Heart left ventricle (tissue), 13 donors: ENCODE measurements at regions not wholly inside any gene's neighbourhood (a gene's known extent, or its start where the extent isn't known, plus 50 kb on each side); places are given as distances from the start of the nearest gene placed in this dataset.

Experiments used
- POLR2A ChIP-seq, 2 donors: fragments of 450-650 bp; IDR thresholded peaks; one replicate each; pipeline ENCODE4 v1.6.1; 2017; ENCODE audit warnings: antibody characterized with exemption in 2 of 2, mild to moderate bottlenecking in 2 of 2, moderate library complexity in 2 of 2
- TF ChIP-seq, protein P1 (sequence below), 12 donors: fragments of 200-600 bp; sonication (generic) in 4 of 12; IDR thresholded peaks; one replicate each; pipeline versions ENCODE4 v1.5.0 to v1.8.0; 2018 to 2022; ENCODE audit warnings: antibody characterized with exemption in 12 of 12, mild to moderate bottlenecking in 5 of 12
- donor health status: ischemic (EF 13 %, LVEDD 7.1; RV severe dilation, severe dysfunction).
- donor health status: DM: no; HTN: yes; CAD: no.
- donor health status: DM: no; HTN: no; CAD: no.
- donor health status: ischemic (EF 25% LVEDD 6.9; RV normal size, moderate dysfunction).
- donor health status: ischemic (EF 25% LVEDD 5.7; RV mildly dilated, moderate dysfunction).
- donor health status: ischemic (EF 35%, LVEDD 5.7; RV mildly dilated, moderate dysfunction).
- donor health status: nonischemic (EF 11% LVEDD 7.7; RV severe dilation, severe dysfunction).
- donor health status: DM: yes; HTN: yes; CAD: no.
- donor health status: PGD.
- donor health status: ischemic (EF 29% LVEDD 5.4; RV normal size, mild dysfunction).
- donor health status: nonischemic (EF 23%, LVEDD 6.1; RV moderate dilation, normal function).

- TF ChIP-seq POLR2A (IDR thresholded peaks at IDR 0.05): no peak
- TF ChIP-seq, protein P1, sequence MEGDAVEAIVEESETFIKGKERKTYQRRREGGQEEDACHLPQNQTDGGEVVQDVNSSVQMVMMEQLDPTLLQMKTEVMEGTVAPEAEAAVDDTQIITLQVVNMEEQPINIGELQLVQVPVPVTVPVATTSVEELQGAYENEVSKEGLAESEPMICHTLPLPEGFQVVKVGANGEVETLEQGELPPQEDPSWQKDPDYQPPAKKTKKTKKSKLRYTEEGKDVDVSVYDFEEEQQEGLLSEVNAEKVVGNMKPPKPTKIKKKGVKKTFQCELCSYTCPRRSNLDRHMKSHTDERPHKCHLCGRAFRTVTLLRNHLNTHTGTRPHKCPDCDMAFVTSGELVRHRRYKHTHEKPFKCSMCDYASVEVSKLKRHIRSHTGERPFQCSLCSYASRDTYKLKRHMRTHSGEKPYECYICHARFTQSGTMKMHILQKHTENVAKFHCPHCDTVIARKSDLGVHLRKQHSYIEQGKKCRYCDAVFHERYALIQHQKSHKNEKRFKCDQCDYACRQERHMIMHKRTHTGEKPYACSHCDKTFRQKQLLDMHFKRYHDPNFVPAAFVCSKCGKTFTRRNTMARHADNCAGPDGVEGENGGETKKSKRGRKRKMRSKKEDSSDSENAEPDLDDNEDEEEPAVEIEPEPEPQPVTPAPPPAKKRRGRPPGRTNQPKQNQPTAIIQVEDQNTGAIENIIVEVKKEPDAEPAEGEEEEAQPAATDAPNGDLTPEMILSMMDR (IDR thresholded peaks at IDR 0.05): no peak
Observed at GRCh38 chr6:14243597-14243996, 126.0 kb downstream of the CD83 start.
